ENCODE measurements at regions not wholly inside any gene's neighbourhood (a gene's known extent, or its start where the extent isn't known, plus 50 kb on each side); places are given as distances from the start of the nearest gene placed in this dataset.
"Not testable (repeated sequence)": the region's sequence is repeated elsewhere in the genome, so short reads cannot be mapped to it uniquely, and the experiment has no call there.

DNA sequence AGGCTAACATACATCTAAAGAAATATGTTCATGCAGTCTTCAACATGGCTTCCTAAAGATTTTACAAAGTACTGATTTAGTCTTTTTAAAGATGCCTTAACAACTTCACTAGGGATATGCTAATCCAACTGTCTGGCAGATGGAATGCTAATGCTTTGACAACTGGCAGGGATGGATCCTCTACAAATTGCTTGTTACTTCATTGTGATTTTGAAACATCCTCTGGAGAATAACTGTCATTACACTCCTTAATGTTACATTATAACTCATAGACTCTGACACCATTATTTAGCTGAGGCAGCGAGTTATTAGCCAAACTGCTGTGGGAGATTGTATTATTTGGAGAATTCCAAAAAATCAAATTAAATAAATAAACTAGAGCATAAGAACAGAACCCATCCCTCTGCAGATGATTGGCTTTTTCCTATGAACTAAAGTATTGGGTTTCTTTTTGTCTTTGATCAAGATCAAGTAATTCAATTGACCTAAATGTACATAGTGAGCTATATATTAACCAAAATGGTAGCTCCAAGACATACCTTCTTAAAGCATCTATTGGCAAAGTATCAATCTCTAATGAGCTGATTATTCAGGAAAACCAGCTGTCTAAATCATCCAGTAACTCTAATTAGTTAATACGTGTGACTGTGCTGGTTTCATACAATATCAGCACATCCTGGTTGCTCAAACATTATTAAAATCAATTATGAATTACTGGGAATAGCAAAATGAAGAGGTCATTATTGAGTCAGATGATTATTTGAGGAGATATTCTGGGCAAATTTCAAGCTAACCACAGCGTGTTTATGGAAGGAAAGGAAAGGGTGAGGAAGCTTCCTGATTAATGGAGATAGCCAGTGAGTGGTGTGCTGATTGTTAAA, 321.3 kb upstream of the TFPI start:
- peak in 1 of 2 experiments; percentile 2 for DNase-seq

DNA sequence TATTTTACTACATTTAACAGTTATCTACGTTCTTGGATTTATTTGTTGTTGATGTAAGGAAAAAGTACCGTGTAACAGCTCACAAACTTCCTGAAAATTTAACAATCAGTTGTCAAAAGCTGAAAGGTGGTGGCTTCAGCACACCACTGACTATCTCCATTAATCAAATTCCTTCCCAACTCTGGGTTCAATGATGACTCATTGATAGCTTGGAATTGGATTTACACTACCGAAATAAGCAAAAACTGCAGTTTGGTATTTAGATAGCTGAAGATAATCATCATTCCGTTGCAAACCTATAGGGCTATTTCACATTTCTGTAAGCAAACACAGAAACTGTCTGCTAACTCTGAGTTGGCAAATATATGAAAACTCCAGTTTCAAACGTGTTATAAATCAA, 322.3 kb upstream of the TFPI start:
- DNase-seq = no peak

DNA sequence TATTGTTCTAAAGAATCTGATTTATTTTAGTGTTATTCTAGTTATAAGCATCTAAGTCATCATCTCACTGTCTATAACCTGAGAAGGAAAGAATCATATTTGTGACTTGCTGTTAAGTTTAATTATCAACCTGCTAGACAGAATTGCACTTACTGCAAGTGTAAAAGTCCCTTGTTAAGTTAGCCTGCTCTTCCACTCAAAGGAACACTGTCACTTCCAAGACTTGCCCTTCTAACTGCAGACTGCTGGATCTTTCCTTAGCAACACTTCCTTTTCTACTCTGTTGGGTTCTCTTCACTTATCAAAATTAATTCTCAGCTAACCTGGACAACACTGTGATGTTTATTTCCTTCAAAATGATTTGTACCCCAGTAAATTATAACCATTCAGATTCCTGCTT, 323.2 kb upstream of the TFPI start:
- DNase-seq = no peak

DNA sequence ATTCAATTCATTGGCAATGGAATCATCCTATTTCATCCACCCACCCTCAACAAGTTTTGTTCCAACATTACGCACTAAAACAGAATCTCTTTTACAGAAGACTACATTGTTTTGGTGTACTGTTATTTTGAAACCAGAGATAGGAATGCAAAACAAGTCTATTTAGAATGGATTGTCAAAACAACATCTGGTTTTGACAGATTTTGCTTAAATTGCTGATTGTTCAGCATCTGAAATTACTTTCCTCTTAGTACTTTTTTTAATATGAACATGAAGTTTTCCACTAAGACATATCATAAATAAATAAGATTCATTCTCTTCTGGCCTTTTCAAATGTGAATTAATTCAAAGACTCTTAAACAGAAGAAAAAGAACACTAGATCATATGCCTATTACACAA, 323.9 kb upstream of the TFPI start:
- no peak for DNase-seq

DNA sequence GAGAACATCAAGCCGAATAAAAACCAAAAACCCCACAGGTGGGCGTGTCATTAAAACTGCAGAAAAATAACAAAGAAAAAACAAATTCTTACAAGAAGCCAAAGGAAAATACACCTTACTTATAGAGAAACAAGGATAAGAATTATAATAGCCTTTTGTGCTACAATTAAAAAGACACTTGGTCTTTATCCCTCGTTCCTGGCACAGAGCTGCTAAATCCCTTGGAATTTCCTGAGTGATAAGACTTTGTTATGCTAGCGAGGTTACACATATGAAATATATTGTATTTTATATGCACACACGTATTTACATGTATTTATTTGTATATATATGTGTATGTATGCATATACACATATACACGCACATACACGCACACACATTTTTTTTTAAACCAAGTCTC, 325.3 kb upstream of the TFPI start:
- DNase-seq = no peak

DNA sequence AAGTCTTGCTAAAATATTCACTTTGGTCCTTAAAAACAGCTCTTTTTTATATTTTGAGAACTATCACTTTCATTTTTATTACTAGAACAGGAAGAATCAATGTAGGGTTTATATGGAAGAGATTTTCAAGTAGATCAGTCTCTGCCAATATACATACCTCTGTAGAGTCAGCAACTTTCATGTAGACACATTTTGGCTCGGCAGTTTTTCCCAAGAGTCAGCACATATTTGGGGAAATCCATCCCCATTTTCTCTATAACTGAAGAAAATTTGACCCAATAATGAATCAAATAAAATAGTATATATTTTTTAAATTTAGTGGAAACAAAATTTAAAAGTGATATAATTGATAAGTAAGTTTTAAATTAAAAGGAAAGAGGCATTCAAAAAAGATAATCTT, 329.8 kb upstream of the TFPI start:
- no peak for DNase-seq

DNA sequence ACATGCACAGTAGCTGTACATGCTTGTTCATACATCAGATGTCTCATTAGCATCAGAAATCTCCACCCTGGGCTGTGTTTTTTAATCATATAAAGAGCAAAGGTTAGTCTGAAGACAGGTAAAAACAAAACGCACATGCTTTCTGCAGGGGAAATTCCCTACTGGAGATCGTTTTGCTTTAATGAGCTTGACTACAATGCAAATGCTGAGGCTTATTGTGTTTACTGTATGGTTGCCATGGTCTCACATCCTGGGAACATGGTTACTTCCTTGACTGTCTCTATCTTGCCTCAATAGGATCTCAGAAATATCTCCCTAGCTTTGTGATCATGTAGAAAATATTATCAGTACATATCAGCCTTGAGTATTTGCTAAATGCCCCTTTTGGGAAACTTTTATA, 336.5 kb upstream of the TFPI start:
- no peak for DNase-seq

DNA sequence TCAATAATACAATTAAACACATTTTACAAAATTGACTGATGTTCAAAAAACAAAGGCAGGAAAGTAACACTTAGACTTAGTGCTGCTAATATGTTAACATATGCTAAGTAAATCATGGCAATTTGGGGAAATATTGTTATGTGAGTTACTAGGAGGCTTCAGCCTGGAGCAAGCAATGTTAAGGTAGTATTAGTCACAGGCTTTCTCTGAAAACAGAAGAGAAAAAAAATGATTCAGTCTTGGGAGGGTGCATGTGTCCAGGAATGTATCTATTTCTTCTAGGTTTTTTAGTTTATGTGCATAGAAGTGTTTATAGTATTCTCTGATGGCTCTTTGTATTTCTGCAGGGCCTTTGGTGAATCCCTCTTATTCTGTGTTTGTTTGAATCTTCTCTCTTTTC, 345.8 kb upstream of the TFPI start:
- DNase-seq = no peak

DNA sequence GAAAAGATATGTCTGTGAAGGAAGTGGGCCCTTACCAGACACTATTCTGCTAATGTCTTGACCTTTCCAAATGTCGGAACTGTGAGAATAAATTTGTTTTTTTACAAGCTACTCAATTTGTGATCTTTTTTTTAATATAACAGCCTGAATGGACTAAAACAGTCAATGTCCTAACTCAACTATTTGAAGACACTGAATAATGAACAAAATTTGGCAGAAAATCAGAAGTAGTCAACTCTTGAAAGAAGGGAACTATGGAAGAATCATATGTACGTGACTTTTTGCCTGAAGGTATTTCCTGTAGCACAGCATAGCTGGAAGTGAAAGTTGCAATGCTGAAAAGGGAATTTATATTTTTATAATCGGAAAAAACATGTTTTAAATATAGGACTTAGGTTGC, 351.8 kb upstream of the TFPI start:
- DNase-seq = no peak

DNA sequence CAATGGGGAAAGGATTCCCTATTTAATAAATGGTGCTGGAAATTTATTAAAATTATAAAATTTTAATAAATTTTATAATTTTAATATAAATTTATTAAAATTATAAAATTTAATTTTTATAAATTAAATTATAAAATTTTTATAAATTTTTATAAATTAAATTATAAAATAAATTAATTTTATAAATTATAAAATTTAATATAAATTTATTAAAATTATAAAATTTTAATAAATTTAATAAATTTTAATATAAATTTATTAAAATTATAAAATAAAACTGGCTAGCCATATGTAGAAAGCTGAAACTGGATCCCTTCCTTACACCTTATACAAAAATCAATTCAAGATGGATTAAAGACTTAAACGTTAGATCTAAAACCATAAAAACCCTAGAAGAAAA, 356.7 kb upstream of the TFPI start:
- DNase-seq = not testable (repeated sequence)

DNA sequence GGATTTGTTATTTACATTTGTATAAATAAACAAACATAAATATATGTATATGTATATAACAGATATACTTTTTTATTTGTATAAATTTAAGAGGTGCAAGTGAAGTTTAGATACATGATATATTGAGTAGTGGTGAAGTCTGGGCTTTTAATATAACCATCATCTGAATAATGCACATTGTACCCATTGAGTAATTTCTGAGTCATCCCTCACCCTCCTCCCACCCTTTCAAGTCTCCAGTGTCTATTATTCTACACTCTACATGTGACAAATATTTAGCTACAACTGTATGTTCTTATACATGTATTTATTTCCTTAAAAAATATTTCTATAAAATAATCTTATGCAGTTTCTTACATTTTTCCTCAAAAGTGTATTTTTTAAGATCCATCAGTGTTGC, 358.7 kb upstream of the TFPI start:
- DNase-seq = no peak

DNA sequence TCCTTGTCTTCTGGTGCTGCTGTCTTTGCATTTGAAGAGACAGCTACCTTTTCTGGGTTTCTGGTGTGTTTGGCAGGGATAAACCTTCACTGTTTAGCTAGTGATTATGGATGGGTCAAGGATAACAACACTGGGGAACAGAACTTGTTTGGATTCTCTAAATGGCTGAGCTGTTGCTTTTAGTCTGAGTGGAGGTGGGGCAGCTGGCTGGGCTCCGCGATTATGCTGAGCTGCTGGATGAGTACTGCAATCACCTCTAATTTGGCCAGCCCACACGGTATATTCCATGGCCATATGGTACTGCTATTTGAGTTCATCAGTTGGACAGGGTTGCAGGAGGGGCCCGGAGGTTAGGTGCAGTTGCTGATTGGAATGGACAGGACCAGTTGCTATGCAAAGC, 361.6 kb upstream of the TFPI start:
- DNase-seq = no peak

DNA sequence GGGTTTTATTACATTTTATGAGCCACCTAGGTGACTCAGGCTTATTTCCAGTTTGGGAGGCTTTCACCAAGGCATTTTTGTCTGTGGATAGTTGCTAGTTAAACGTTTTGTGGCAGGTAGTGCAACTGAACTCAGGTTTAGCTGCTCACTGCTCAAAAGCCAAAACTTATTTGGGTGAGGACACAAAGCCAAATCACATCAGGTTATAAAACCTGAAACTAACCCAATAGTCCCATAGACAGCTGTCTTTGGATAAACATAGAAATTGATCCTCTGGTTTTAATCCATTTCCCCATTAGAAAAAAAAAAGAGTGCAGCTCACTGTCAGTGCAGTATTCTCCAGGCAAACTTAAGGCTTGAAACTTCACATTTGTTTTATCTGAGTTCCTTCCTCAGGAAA, 362.6 kb upstream of the TFPI start:
- DNase-seq = no peak

DNA sequence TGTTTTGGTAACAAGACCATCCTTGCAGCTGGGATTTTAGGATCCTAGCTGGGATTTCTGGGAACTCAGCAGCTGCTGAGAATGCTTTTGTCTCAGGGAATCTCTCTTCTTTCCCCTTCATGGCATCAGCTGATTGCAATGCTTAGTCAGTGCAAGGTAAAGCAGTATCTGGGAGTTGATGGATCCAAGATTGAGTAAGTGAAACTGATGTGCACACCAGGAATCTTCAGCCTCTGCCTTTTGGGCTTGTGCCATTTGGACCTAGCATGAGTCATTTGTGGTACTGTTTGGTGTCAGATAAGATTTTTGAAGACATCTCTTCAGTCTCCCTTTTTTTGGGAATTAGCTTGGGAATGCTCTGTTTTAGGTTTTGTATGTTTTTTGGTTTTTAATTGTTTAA, 363.3 kb upstream of the TFPI start:
- DNase-seq = no peak

DNA sequence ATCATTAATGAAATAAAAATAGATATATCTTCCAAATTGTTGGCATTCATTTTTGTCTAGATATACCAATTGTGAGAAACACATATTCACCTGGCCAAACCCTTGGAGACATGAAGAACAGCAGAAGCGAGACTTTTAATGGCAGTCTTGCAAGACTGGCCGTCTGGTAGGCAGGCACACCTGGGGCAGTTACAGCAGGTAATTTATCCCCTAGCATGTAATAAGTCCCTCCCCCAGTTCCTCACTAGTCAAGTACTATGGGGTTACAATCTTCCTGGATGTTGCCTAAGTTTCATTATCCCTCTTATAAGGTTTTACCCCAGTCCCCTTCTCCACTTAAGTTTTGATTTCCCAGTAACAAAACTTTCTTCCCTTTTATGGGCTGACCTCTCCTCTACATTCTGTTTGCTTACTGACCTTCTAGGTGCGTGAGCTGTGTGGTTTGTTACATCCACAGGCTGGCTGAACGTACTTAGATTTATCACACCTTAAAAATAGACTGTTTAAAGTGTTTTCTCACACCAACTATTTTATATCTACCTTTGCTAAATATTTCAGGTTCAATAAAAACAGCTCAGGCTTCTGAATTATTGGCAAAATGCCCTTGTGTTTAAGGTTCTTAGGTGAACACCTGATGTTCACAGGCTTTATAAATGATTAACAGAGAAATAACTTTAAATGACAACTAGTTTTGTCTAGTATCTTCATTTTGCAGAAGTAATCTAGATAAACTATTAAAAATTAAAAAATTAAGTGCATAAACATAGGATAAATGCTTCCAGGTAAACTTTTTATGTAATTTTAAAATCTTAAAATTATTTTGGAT, 365.0 kb upstream of the TFPI start:
- DNase-seq = no peak

DNA sequence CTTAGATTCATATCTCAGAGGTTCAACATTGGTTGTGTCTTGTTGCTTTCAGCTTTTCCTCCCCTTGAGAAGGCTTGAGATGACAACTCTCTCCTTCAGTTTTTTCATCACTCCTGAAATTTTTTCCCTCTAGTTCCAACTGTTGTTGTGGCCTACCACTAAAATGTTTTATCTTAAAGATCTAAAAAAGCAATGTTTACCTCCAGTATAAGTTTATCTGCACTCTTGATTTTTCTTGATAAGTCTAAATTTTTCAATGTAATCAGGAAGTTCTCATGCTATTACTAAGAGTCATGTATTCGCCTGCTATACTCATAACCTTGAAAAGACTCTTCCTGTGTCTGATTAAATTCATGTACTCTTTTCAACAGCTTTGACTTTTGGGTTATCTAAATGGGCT, 366.3 kb upstream of the TFPI start:
- DNase-seq = no peak

DNA sequence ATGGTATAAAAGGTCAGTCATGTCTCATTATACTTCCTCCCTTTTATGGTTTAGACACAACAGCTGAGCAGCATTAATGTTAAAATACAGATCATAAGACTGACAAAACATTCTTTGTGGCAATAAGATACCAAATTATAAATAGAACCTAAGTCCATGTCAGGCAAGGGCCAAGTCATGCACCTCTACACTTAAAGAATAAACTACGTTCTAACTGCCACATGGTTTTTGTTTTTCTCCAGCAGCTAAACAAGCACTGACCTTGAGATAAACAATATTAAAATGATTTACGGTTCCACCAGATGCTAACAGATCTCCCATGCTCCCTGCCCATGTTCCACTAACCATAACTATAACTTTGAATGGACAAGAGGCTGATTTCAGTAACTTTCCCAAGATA, 368.6 kb upstream of the TFPI start:
- no peak for DNase-seq

DNA sequence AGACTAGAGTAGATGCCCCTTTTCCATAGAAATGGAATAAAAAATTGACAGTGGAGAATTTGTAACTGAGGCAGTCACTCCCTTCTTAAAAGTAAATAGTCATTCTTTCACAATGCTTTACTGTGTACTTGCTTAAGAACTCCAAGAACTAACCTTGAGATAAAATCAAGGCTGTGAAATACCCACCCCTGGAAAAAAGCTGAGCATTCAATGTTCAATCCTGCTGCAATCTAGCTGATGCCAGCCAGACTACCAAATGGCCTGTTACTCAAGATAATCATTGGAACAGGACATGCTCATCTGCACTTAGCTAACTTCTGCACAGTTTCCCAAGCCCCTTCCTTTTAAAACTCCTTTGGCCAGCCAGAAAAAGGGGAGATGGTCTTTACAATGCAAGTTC, 367.4 kb upstream of the GULP1 start:
- DNase-seq = no peak

DNA sequence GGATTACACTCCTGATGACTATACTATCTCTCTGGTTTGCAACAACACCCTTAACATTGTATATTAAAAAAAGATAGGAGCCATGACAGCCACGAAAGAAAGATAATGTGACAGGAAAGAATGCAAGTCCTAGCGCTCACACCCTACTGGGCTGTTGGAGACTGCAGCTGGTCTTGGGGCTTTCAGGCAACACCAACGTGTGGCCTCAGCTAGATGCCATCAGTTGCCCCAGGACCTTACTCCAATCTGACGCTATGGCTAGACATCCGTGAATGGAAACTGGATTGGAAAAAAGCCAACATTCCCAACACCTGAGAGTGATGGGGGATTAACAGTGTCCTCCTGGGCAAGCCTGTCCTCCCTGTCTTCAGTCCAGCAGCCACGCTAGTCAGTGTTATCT, 357.4 kb upstream of the GULP1 start:
- DNase-seq = no peak

DNA sequence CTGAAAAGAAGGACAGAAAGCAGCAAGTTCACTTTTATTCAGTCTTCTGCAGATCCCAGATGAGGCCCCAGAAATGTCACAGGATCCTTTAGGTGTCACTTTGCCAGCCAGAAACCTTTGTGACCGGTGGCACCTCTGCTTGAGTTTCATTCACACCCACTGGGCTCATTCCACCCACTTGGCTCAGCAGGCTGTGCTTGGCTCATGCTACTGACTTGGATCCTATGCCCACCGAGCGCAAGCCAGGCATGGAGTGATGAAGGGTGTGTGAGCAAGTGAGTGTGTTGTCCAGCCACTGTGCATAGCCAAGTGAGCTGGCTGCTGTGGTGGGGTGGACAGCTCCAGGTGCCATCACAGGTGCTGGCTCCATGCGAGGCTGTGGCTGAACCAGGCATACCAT, 357.0 kb upstream of the GULP1 start:
- DNase-seq = no peak

DNA sequence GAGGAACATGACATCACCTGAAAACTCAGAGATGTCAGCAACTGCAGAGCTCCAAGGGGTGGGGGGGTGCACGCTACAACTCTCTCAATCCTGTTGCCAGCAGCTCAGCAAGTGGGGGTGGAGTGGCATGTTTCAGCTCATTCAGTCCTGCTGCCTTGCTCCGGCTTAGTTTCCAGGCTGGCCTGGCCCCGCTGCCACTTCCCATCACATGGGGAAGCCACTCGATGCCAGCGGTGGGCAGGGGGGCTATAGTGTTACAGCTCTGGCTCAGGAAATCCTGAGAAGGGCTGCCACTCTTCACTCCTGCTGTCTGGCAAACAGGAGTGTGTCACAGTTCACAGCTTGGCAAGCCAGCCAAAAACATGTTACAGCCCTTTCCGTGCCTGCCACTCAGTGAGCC, 356.5 kb upstream of the GULP1 start:
- DNase-seq = no peak

DNA sequence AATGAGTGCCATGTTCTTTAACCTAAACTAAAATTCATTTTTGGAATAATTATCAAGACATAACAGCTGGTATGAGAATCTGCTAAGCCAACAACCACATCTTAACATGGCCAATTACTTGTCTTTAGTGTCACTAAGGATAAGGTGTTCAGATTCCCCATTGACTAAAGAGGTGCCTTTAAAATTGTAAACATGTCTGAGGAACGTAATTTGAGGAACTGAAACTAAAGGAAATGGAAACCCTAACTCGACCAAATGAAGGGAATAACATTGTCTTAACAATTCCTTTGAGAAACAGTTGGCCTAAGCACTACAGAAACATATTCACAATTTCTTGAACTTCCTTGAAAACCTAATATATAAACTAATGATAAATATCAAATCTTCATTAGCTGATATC, 355.4 kb upstream of the GULP1 start:
- no peak for DNase-seq

DNA sequence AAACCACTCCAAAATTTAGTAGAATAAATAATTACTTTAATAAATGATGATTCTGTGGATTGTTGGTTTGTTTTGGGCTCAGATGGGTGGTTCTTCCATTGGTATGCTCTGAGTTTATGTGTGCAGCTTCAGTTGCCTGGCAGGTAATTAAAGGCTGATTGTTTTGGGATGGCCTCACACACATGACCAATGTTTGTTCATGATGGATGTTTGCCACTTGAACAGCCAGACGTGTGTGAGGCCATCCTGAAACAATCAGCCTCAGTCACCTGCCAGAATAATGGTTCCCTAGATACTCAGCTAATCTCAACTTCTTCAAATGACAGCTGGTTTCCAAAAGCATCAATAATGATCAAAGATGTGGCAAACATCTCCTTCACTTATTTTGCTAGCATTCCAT, 352.5 kb upstream of the GULP1 start:
- no peak for DNase-seq

DNA sequence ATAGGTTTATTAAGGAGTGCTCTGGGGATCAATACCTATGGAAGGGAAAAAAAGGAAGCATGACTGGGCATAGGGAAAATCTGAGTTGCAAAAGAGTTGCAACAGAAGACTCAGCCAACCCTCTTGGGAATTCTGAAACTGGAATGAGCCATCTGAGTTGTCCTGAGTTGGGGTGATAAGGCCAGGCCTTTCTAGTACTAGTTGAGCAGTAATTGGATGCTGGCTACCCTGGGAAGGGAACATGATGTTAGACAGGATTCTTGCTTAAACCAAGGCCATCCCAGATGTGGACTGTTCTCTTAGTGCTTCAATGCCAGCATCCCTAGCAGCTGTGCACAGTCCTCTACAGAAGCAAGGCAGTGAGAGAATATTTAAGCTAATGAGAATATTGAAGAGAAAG, 348.8 kb upstream of the GULP1 start:
- no peak for DNase-seq
